ENCODE measurements at regions not wholly inside any gene's neighbourhood (a gene's known extent, or its start where the extent isn't known, plus 50 kb on each side); places are given as distances from the start of the nearest gene placed in this dataset.
A peak's percentile ranks its signal among the peaks of the same experiment; 100 is the strongest.

GRCh38 chr22:48692734-48693376 lies 1134.8 kb downstream of the BRD1 start (continued):
- TF ChIP-seq TFDP1 (CRISPR knock-in tag; IDR thresholded peaks at IDR 0.05; ENCODE audit: borderline replicate concordance): peak; percentile 13; the same call in 1 of the 2 replicates
- TF ChIP-seq CCDC6 (CRISPR knock-in tag; IDR thresholded peaks at IDR 0.05): no peak
- peak; percentile 84 for TF ChIP-seq ZGPAT (CRISPR knock-in tag; IDR thresholded peaks at IDR 0.05)
- TF ChIP-seq ZNF512B (CRISPR knock-in tag; IDR thresholded peaks at IDR 0.05; ENCODE audit: borderline replicate concordance): no peak
- no peak for TF ChIP-seq NFE2L2 (IDR thresholded peaks at IDR 0.05; ENCODE audit: low read length)
- no peak for TF ChIP-seq RFXAP (CRISPR knock-in tag; IDR thresholded peaks at IDR 0.05; ENCODE audit: borderline replicate concordance)
- TF ChIP-seq ZFP41 (CRISPR knock-in tag; IDR thresholded peaks at IDR 0.05; ENCODE audit: borderline replicate concordance): no peak
- no peak for TF ChIP-seq PBX3 (CRISPR knock-in tag; IDR thresholded peaks at IDR 0.05; ENCODE audit: borderline replicate concordance)
- peak; percentile 88 for TF ChIP-seq NR2F6 (IDR thresholded peaks at IDR 0.05)
- TF ChIP-seq NR2F6 (CRISPR knock-in tag; IDR thresholded peaks at IDR 0.05): peak; percentile 94
- no peak for TF ChIP-seq SMAD3 (CRISPR knock-in tag; IDR thresholded peaks at IDR 0.05)
- TF ChIP-seq POLR2AphosphoS5 (IDR thresholded peaks at IDR 0.05; ENCODE audit: low read depth, low read length): peak; percentile 61
- peak; percentile 52; the same call in 1 of the 2 replicates for TF ChIP-seq GMEB1 (CRISPR knock-in tag; IDR thresholded peaks at IDR 0.05; ENCODE audit: borderline replicate concordance)
- TF ChIP-seq ZNF614 (CRISPR knock-in tag; IDR thresholded peaks at IDR 0.05; ENCODE audit: borderline replicate concordance): peak; percentile 53; the same call in 1 of the 2 replicates
- TF ChIP-seq MAFK (conservative IDR thresholded peaks at IDR 0.05 in 1 of 2, IDR thresholded peaks at IDR 0.05 in 1 of 2; ENCODE audit: low read length in 2 of 2): peak in 1 of 2 experiments; percentile 1; a peak in 1 of 4 replicates
- TF ChIP-seq ZNF589 (CRISPR knock-in tag; conservative IDR thresholded peaks at IDR 0.05): peak; percentile 47; the same call in 1 of the 2 replicates
- peak; percentile 84; the same call in 1 of the 2 replicates for TF ChIP-seq ZNF558 (CRISPR knock-in tag; IDR thresholded peaks at IDR 0.05; ENCODE audit: borderline replicate concordance)
- no peak for TF ChIP-seq MBD4 (IDR thresholded peaks at IDR 0.05; ENCODE audit: borderline replicate concordance, low read length)
- TF ChIP-seq MYNN (CRISPR knock-in tag; IDR thresholded peaks at IDR 0.05; ENCODE audit: low read depth): no peak
- peak; percentile 62; the same call in 1 of the 2 replicates for TF ChIP-seq ZBTB25 (CRISPR knock-in tag; IDR thresholded peaks at IDR 0.05)
- TF ChIP-seq EED (CRISPR knock-in tag; IDR thresholded peaks at IDR 0.05): peak; percentile 66; the same call in 1 of the 2 replicates

All from HepG2 (cell line).